ENCODE measurements at regions not wholly inside any gene's neighbourhood (a gene's known extent, or its start where the extent isn't known, plus 50 kb on each side); places are given as distances from the start of the nearest gene placed in this dataset.

- no peak for TF ChIP-seq ZNF70 (CRISPR knock-in tag; IDR thresholded peaks at IDR 0.05)
- no peak for TF ChIP-seq ISL1 (CRISPR knock-in tag; IDR thresholded peaks at IDR 0.05)
- no peak for TF ChIP-seq RARB (CRISPR knock-in tag; IDR thresholded peaks at IDR 0.05)
- TF ChIP-seq BACH2 (CRISPR knock-in tag; IDR thresholded peaks at IDR 0.05; ENCODE audit: borderline replicate concordance) = no peak
- TF ChIP-seq TCF4 (CRISPR knock-in tag; IDR thresholded peaks at IDR 0.05; ENCODE audit: borderline replicate concordance) = no peak
- no peak for TF ChIP-seq ZNF565 (CRISPR knock-in tag; conservative IDR thresholded peaks at IDR 0.05; ENCODE audit: low read depth)
- no peak for ATAC-seq
Observed at GRCh38 chr6:152918991-152919390, 63.9 kb downstream of the FBXO5 start.

- TF ChIP-seq OSR1 (CRISPR knock-in tag; IDR thresholded peaks at IDR 0.05) = no peak
- TF ChIP-seq ZC3H10 (CRISPR knock-in tag; IDR thresholded peaks at IDR 0.05) = no peak
- no peak for TF ChIP-seq TOX (CRISPR knock-in tag; IDR thresholded peaks at IDR 0.05; ENCODE audit: borderline replicate concordance)
- TF ChIP-seq RARB (CRISPR knock-in tag; IDR thresholded peaks at IDR 0.05) = no peak
- no peak for TF ChIP-seq ZNF8 (CRISPR knock-in tag; IDR thresholded peaks at IDR 0.05)
- TF ChIP-seq ZNF70 (CRISPR knock-in tag; IDR thresholded peaks at IDR 0.05) = no peak
- no peak for TF ChIP-seq CSRNP3 (CRISPR knock-in tag; IDR thresholded peaks at IDR 0.05)
- no peak for ATAC-seq
Observed at GRCh38 chr6:152920016-152920415, 62.8 kb downstream of the FBXO5 start.

All from SK-N-SH treated with all-trans-retinoic acid at 6 μM for 48 hours (cell line).